ENCODE measurements at regions not wholly inside any gene's neighbourhood (a gene's known extent, or its start where the extent isn't known, plus 50 kb on each side); places are given as distances from the start of the nearest gene placed in this dataset.

DNA sequence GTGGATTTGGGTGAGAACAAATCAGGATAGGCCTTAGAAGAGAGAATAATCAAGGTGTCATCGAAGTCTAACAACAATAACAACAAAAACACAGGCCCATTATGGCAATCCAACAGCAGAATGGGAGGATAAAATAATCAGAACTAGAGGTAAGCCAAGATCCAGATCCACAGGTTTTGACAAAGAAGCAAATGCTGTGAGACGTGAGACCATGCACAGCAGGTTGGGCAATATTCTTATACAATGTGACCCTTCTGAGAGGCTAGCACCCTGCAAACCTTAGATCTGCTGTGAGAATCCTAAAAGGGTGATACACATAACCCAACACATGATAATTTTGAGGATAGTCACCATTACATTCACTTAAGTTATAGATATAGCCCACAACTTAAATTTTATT, 352.9 kb downstream of the CDH10 start:
- no peak for TF ChIP-seq POLR2A (IDR thresholded peaks at IDR 0.05)
- TF ChIP-seq, protein P1, sequence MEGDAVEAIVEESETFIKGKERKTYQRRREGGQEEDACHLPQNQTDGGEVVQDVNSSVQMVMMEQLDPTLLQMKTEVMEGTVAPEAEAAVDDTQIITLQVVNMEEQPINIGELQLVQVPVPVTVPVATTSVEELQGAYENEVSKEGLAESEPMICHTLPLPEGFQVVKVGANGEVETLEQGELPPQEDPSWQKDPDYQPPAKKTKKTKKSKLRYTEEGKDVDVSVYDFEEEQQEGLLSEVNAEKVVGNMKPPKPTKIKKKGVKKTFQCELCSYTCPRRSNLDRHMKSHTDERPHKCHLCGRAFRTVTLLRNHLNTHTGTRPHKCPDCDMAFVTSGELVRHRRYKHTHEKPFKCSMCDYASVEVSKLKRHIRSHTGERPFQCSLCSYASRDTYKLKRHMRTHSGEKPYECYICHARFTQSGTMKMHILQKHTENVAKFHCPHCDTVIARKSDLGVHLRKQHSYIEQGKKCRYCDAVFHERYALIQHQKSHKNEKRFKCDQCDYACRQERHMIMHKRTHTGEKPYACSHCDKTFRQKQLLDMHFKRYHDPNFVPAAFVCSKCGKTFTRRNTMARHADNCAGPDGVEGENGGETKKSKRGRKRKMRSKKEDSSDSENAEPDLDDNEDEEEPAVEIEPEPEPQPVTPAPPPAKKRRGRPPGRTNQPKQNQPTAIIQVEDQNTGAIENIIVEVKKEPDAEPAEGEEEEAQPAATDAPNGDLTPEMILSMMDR (IDR thresholded peaks at IDR 0.05), result no peak
- Histone ChIP-seq H3K36me3 (no peaks in the 10 kb centered on the region), H3K27me3 (no peaks in the 10 kb centered on the region), H3K27ac (no peak overlapping the region), H3K4me1 (no peaks in the 10 kb centered on the region), H3K9me3 (peaks cover 0 to 8% (median 0%) of the 10 kb centered on the region in 3 donors), H3K4me3 (no peak overlapping the region)
- WGBS, 2 donors, result 48 to 56% methylated on average over 2 of the region's 2 CpGs
- DNase-seq, result no peak
- intact Hi-C loops (cut with DNase I), result no loop called here

DNA sequence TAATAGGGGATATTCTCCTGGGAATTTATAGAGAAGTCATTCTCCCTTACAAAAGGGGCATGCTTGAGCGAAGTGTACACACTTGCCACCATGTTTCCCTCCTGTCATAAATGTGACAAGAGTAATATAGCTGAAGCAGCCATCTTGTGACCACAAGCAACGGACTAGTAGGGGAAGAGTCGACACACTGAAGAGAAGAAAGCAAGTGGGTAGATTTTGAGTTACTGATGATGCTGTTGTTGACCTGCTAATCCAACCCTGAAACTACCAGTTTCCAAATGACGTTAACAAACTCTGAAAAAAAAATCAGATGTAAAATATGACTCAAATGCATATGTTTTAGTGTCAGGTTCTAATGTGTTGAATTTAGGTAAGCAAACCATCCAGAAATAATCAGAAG, 350.4 kb downstream of the CDH10 start:
- H3K4me3 ChIP-seq, result no peak overlapping the region
- no peaks in the 10 kb centered on the region for H3K4me1 ChIP-seq
- H3K36me3 ChIP-seq, result no peaks in the 10 kb centered on the region
- TF ChIP-seq POLR2A (IDR thresholded peaks at IDR 0.05), result no peak
- TF ChIP-seq, protein P1 (IDR thresholded peaks at IDR 0.05), result no peak
- H3K9me3 ChIP-seq, result peaks cover 0 to 8% (median 0%) of the 10 kb centered on the region in 3 donors
- no peaks in the 10 kb centered on the region for H3K27me3 ChIP-seq
- no peak for DNase-seq
- 41 to 52% methylated on average over 4 of the region's 4 CpGs for WGBS, 2 donors
- intact Hi-C loops (cut with DNase I), result no loop called here
- no peak overlapping the region for H3K27ac ChIP-seq

DNA sequence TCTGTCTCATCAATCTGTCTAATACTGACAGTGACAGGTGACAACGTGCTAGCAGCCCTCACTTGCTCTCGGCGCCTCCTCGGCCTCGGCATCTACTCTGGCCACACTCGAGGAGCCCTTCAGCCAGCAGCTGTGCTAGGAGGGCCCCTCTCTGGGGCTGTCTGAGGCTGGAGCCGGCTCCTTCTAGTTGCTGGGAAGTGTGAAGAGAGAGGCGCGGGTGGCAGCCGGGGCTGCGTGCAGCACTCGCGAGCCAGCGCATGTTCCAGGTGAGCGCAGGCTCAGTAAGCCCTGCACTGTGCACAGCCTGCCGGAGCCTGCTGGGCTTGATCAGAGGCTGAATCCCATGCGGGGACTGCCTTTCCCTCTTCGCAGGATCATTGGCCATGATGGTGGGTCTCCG, 330.7 kb downstream of the CDH10 start:
- TF ChIP-seq, protein P1 (IDR thresholded peaks at IDR 0.05), result no peak
- TF ChIP-seq POLR2A (IDR thresholded peaks at IDR 0.05), result no peak
- intact Hi-C loops (cut with DNase I), result no loop called here
- DNase-seq, result no peak
- 81 to 88% methylated on average over 3 to 5 of the region's 19 CpGs for WGBS, 2 donors
- no peak overlapping the region for H3K27ac ChIP-seq
- H3K9me3 ChIP-seq, result peaks cover 0 to 16% (median 0%) of the 10 kb centered on the region in 3 donors
- no peaks in the 10 kb centered on the region for H3K27me3 ChIP-seq
- no peaks in the 10 kb centered on the region for H3K4me1 ChIP-seq
- no peak overlapping the region for H3K4me3 ChIP-seq
- H3K36me3 ChIP-seq, result no peaks in the 10 kb centered on the region

DNA sequence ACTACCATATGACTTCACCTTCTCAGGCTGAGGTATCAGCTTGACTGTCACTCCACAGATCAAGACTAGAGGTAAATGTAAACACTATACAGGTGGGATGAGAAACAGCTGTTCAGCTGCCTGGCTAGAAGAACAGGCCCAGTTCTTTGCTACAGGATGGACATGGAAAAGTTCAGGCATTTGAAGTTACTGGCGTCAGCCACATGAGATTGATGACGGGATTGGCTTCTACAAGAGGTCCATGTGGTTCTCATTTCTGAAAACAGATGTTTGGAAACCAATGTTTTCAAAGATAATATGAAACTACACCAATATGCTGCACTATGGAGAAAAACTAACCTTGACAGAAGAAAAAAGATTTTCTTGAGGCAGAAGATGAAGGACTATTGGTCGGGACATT, 324.1 kb downstream of the CDH10 start:
- no peak for DNase-seq
- intact Hi-C loops (cut with DNase I), result no loop called here
- Histone ChIP-seq H3K36me3 (no peaks in the 10 kb centered on the region), H3K4me1 (no peaks in the 10 kb centered on the region), H3K27me3 (no peaks in the 10 kb centered on the region), H3K27ac (no peak overlapping the region), H3K4me3 (no peak overlapping the region), H3K9me3 (peaks cover 0 to 3% (median 0%) of the 10 kb centered on the region in 3 donors)
- TF ChIP-seq POLR2A (IDR thresholded peaks at IDR 0.05), result no peak
- TF ChIP-seq, protein P1 (IDR thresholded peaks at IDR 0.05), result no peak
- 56 to 58% methylated on average over 3 of the region's 3 CpGs for WGBS, 2 donors

DNA sequence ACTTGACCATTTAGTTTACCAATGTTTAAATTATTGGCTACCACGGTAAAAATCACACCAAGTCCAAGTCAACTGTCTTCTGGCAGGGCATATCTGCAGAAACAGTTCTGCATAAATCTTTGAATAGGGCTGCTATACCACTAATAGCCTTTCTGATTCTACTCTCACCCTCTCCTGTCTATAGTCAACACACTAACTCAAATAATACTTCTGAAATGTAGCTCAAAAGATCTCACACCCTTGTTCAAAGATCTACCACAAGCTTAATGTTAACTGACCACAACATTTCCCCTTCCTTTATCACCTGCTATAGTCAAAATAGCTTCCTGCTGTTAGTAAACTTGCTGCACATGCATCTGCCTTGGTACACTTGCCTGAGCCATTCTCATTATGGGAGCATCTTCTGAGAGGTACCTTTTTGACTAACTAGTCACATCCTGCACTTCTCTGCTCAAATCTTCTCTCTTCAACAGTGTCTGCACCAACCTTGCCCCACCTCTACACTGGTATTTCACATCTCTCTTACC, 319.4 kb downstream of the CDH10 start:
- H3K9me3 ChIP-seq, result peaks cover 0 to 8% (median 0%) of the 10 kb centered on the region in 3 donors
- 67 to 68% methylated on average over 1 of the region's 1 CpG for WGBS, 2 donors
- no peaks in the 10 kb centered on the region for H3K27me3 ChIP-seq
- H3K4me3 ChIP-seq, result no peak overlapping the region
- intact Hi-C loops (cut with DNase I), result no loop called here
- H3K36me3 ChIP-seq, result no peaks in the 10 kb centered on the region
- DNase-seq, result no peak
- no peaks in the 10 kb centered on the region for H3K4me1 ChIP-seq
- no peak overlapping the region for H3K27ac ChIP-seq
- TF ChIP-seq, protein P1 (IDR thresholded peaks at IDR 0.05), result no peak
- no peak for TF ChIP-seq POLR2A (IDR thresholded peaks at IDR 0.05)
